Uterus (tissue), 3 donors: ENCODE measurements at regions not wholly inside any gene's neighbourhood (a gene's known extent, or its start where the extent isn't known, plus 50 kb on each side); places are given as distances from the start of the nearest gene placed in this dataset.

ENCODE experiments used
- DNase-seq, 2 donors: peaks; one replicate each; pipeline ENCODE4 v3.0.0-alpha.2; 2019 to 2020
- H3K27ac ChIP-seq, 2 donors: fragments of 200-600 bp; sonication (generic); 1 replicate in 1 of 2; 2 replicates in 1 of 2; pipeline ENCODE4 v1.5.1; 2016 to 2018
- H3K27me3 ChIP-seq, 2 donors: fragments of 200-600 bp; sonication (generic); one replicate each; pipeline ENCODE4 v1.5.1; 2018 to 2019; ENCODE audit warnings: control low read depth in 1 of 2
- H3K36me3 ChIP-seq, 2 donors: fragments of 200-600 bp; sonication (generic); one replicate each; pipeline ENCODE4 v1.5.1; 2019; ENCODE audit warnings: control low read depth in 1 of 2
- H3K4me1 ChIP-seq, 2 donors: fragments of 200-600 bp; sonication (generic); one replicate each; pipeline ENCODE4 v1.5.1; 2018 to 2019; ENCODE audit warnings: control low read depth in 1 of 2
- H3K4me3 ChIP-seq, 2 donors: fragments of 200-600 bp; sonication (generic); 1 replicate in 1 of 2; 2 replicates in 1 of 2; pipeline ENCODE4 v1.5.1; 2018 to 2019; ENCODE audit warnings: mild to moderate bottlenecking in 1 of 2
- H3K9me3 ChIP-seq, 2 donors: fragments of 200-600 bp; sonication (generic); one replicate each; pipeline ENCODE4 v1.5.1; 2019; ENCODE audit warnings: control low read depth in 1 of 2
- POLR2A ChIP-seq, 2 donors: fragments of 450-650 bp; IDR thresholded peaks; one replicate each; pipeline ENCODE4 v1.6.1; 2016; ENCODE audit warnings: antibody characterized with exemption in 2 of 2, mild to moderate bottlenecking in 1 of 2, moderate library complexity in 1 of 2
- intact Hi-C: fragments of 100-400 bp; cut with DNase I; formaldehyde crosslinking; loops from one replicate; pipeline ENCODE4 v1.15.1; 2023; ENCODE audit warnings: low total_unique reads
- TF ChIP-seq, protein P1 (sequence below), 4 experiments: fragments of 200-600 bp in 2 of 4; fragments of 450-650 bp in 2 of 4; sonication (generic) in 2 of 4; IDR thresholded peaks; one replicate each; pipeline ENCODE4 v1.5.1; 2016 to 2019; ENCODE audit warnings: antibody characterized with exemption in 4 of 4, mild to moderate bottlenecking in 2 of 4, moderate library complexity in 1 of 4
- donor health status: DM: yes; HTN: yes; CAD: no.

DNA sequence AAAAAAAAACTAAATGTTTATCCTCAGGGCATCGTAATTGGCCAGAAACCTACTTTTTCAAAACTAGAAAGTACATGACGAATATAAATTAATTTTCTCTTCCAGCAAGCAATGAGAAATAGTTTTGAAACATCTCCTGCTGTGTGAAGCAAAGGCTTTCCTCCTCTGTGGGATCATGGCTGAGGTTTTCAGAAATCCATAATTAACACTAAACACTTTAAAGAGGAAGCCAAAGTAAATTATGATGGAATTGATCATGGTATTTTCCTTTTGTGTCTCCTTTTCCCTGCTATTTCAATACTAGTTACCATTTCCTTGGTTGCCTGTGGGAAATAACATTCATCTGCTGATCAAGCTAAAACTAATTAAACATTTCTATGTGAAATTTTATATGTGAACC is 1413.8 kb upstream of the PCDH20 start:
- intact Hi-C loops = no loop called here
- DNase-seq = no peak
- TF ChIP-seq POLR2A (IDR thresholded peaks at IDR 0.05) = no peak
- TF ChIP-seq, protein P1, sequence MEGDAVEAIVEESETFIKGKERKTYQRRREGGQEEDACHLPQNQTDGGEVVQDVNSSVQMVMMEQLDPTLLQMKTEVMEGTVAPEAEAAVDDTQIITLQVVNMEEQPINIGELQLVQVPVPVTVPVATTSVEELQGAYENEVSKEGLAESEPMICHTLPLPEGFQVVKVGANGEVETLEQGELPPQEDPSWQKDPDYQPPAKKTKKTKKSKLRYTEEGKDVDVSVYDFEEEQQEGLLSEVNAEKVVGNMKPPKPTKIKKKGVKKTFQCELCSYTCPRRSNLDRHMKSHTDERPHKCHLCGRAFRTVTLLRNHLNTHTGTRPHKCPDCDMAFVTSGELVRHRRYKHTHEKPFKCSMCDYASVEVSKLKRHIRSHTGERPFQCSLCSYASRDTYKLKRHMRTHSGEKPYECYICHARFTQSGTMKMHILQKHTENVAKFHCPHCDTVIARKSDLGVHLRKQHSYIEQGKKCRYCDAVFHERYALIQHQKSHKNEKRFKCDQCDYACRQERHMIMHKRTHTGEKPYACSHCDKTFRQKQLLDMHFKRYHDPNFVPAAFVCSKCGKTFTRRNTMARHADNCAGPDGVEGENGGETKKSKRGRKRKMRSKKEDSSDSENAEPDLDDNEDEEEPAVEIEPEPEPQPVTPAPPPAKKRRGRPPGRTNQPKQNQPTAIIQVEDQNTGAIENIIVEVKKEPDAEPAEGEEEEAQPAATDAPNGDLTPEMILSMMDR (IDR thresholded peaks at IDR 0.05) = no peak
- Histone ChIP-seq H3K4me1 (no peaks in the 10 kb centered on the region), H3K27me3 (no peaks in the 10 kb centered on the region), H3K9me3 (no peaks in the 10 kb centered on the region), H3K36me3 (no peaks in the 10 kb centered on the region), H3K27ac (no peak overlapping the region), H3K4me3 (no peak overlapping the region)

DNA sequence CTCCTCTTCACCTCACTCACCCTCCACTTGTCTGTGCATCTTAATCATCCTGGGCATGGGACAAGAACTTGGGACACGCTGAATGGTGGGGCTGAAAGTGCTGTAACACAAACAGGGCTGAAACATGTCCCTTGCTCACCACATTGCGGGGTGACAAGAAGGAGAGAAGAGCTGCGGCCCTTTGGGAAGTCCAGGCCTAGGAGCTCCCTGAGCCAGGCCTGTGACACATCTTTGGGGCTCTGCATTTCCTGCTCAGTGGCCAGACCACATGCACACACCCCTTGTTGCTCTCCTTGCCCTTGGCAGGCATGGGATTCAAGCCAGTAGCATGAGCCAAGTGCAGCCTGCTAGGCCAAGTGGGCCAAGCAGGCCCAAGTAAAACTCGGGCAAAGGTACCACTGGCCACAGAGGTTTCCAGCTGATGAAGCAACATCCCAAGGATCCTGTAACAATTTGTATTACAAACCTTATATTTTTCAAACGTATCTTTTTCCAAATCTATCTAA is 1384.3 kb upstream of the PCDH20 start:
- H3K4me3 ChIP-seq = no peak overlapping the region
- no peaks in the 10 kb centered on the region for H3K27me3 ChIP-seq
- intact Hi-C loops = no loop called here
- no peak for DNase-seq
- H3K9me3 ChIP-seq = no peaks in the 10 kb centered on the region
- no peaks in the 10 kb centered on the region for H3K4me1 ChIP-seq
- TF ChIP-seq, protein P1 (IDR thresholded peaks at IDR 0.05) = no peak
- TF ChIP-seq POLR2A (IDR thresholded peaks at IDR 0.05) = no peak
- no peak overlapping the region for H3K27ac ChIP-seq
- H3K36me3 ChIP-seq = no peaks in the 10 kb centered on the region

DNA sequence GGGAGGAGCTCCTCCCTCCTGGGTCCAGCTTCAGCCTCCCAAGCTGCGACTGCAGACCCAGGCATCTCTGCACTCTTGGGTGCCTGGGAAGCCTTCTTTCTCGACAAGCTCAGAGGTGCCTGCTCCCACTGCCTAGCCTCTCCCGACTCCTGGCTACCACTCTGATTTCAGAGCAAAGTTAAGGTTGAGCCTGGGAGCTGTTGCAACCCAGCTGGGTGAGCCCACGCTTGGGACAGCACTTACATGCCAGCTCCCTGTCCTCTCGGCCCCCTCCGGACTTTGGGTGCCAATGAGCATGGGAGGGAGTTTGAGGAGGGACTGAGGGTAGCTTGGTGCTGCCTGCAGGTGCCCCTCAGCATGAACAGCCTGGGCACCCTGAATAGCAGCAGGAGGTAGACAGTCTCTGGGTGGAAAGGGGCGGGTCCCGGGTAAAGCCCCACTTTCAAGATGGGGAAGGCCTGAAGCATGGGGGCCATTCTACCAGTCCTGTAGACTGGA is 1383.4 kb upstream of the PCDH20 start:
- Histone ChIP-seq H3K27me3 (no peaks in the 10 kb centered on the region), H3K4me3 (no peak overlapping the region), H3K9me3 (no peaks in the 10 kb centered on the region), H3K27ac (no peak overlapping the region), H3K4me1 (no peaks in the 10 kb centered on the region), H3K36me3 (no peaks in the 10 kb centered on the region)
- DNase-seq = no peak
- intact Hi-C loops = no loop called here
- TF ChIP-seq, protein P1 (IDR thresholded peaks at IDR 0.05) = no peak
- TF ChIP-seq POLR2A (IDR thresholded peaks at IDR 0.05) = no peak

DNA sequence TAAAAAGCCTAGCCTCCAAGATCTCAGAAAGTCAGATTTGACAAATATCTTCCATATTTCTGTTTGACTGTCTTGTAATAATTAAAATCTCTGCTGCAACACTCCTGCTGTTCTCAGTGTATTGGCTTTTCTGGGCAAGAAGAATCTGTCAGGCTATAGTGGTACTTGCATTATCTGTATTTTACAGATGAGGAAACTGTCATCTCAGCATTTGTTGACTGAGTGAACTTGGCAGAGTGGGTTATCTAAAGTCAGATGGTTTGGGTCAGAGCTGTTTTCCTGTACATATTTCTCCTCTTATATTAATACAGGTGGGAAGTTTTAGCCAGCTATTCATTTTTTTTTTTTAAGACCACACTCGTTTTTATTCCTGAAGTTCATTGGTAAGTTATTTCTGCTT is 1378.2 kb upstream of the PCDH20 start:
- TF ChIP-seq, protein P1 (IDR thresholded peaks at IDR 0.05) = no peak
- TF ChIP-seq POLR2A (IDR thresholded peaks at IDR 0.05) = no peak
- no peaks in the 10 kb centered on the region for H3K27me3 ChIP-seq
- intact Hi-C loops = no loop called here

DNA sequence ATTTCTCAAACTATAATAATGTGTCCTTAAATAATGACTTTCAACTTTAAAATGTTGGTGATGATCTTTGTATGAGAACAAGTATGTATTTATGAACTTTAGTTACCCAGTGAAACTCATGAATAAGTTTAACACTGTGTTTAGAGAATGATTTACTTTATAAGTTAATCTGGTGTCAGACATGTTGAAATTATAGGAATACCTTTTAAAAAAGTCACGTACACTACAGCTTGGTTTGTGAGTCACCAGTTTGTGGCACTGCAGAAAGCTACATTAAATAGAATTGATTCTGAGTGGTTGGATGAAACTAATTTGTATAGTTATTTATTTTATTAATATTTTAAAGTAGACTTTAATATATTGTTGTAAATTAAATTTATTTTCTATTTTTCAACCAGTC is 1366.2 kb upstream of the PCDH20 start:
- TF ChIP-seq, protein P1 (IDR thresholded peaks at IDR 0.05) = no peak
- no peak for TF ChIP-seq POLR2A (IDR thresholded peaks at IDR 0.05)
- Histone ChIP-seq H3K36me3 (no peaks in the 10 kb centered on the region), H3K4me1 (no peaks in the 10 kb centered on the region), H3K27me3 (no peaks in the 10 kb centered on the region), H3K27ac (no peak overlapping the region), H3K9me3 (no peaks in the 10 kb centered on the region), H3K4me3 (no peak overlapping the region)
- intact Hi-C loops = no loop called here
- DNase-seq = no peak

More for the DNA sequence above, 1378.2 kb upstream of the PCDH20 start:
- Histone ChIP-seq H3K36me3 (no peaks in the 10 kb centered on the region), H3K27ac (no peak overlapping the region), H3K4me1 (no peaks in the 10 kb centered on the region), H3K4me3 (no peak overlapping the region), H3K9me3 (no peaks in the 10 kb centered on the region)
- DNase-seq = no peak
